ENCODE measurements at regions not wholly inside any gene's neighbourhood (a gene's known extent, or its start where the extent isn't known, plus 50 kb on each side); places are given as distances from the start of the nearest gene placed in this dataset.

- in situ Hi-C loops (cut with MboI; ENCODE audit: low pct_unique_long_range_greater_than_20kb, low sequenced_read_pairs, unreplicated experiment), result no loop called here
- TF ChIP-seq, protein P1, sequence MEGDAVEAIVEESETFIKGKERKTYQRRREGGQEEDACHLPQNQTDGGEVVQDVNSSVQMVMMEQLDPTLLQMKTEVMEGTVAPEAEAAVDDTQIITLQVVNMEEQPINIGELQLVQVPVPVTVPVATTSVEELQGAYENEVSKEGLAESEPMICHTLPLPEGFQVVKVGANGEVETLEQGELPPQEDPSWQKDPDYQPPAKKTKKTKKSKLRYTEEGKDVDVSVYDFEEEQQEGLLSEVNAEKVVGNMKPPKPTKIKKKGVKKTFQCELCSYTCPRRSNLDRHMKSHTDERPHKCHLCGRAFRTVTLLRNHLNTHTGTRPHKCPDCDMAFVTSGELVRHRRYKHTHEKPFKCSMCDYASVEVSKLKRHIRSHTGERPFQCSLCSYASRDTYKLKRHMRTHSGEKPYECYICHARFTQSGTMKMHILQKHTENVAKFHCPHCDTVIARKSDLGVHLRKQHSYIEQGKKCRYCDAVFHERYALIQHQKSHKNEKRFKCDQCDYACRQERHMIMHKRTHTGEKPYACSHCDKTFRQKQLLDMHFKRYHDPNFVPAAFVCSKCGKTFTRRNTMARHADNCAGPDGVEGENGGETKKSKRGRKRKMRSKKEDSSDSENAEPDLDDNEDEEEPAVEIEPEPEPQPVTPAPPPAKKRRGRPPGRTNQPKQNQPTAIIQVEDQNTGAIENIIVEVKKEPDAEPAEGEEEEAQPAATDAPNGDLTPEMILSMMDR (IDR thresholded peaks at IDR 0.05; ENCODE audit: extremely low read depth, insufficient read depth, missing control alignments), result no peak
Observed at GRCh38 chr4:20577702-20578101, 122.6 kb upstream of the PACRGL start.

DNA sequence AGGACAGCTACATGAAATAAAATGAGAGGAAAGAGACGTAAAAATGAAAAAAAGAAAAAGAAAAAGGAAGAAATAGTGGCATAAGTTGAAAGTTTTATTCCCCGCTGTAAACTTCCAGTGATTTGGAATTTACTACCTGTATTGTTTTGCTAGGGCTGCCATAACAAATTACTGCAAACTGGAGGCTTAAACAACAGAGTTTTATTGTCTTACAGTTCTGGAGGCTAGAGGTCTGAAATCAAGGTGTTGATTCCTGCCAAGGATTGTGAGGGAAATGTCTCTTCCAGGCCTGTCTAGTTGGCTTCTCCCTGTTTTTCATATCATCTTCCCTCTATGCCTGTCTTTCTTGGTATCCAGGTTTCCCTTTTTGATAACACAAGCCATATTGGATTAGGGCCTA lies 119.4 kb upstream of the PACRGL start:
- DNase-seq (ENCODE audit: low spot score), result no peak
- TF ChIP-seq, protein P1 (IDR thresholded peaks at IDR 0.05; ENCODE audit: extremely low read depth, insufficient read depth, missing control alignments), result no peak
- in situ Hi-C loops (cut with MboI; ENCODE audit: low pct_unique_long_range_greater_than_20kb, low sequenced_read_pairs, unreplicated experiment), result no loop called here

More at GRCh38 chr4:20577702-20578101, 122.6 kb upstream of the PACRGL start:
- DNase-seq (ENCODE audit: low spot score), result no peak

DNA sequence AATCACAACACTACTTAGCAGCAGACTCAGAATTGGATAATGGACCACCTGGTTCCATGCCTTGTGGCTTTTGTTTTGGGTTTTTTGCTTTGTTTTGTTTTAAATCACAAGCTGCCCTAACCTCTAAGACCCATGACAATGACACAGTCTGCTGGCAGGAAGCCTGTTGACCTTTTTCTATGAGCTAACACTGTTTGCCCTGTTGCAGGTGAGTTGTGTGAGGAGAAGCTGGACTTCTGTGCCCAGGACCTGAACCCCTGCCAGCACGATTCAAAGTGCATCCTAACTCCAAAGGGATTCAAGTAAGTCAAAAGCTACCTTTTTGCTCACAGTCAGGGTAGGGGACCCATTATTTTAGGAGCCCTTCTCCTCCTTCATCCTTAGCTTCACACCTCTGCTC lies 110.8 kb upstream of the PACRGL start:
- in situ Hi-C loops (cut with MboI; ENCODE audit: low pct_unique_long_range_greater_than_20kb, low sequenced_read_pairs, unreplicated experiment), result no loop called here
- TF ChIP-seq, protein P1 (IDR thresholded peaks at IDR 0.05; ENCODE audit: extremely low read depth, insufficient read depth, missing control alignments), result no peak
- no peak for DNase-seq (ENCODE audit: low spot score)

GRCh38 chr4:20590849-20591248 lies 109.4 kb upstream of the PACRGL start:
- TF ChIP-seq, protein P1 (IDR thresholded peaks at IDR 0.05; ENCODE audit: extremely low read depth, insufficient read depth, missing control alignments), result no peak
- in situ Hi-C loops (cut with MboI; ENCODE audit: low pct_unique_long_range_greater_than_20kb, low sequenced_read_pairs, unreplicated experiment), result no loop called here
- DNase-seq (ENCODE audit: low spot score), result no peak

DNA sequence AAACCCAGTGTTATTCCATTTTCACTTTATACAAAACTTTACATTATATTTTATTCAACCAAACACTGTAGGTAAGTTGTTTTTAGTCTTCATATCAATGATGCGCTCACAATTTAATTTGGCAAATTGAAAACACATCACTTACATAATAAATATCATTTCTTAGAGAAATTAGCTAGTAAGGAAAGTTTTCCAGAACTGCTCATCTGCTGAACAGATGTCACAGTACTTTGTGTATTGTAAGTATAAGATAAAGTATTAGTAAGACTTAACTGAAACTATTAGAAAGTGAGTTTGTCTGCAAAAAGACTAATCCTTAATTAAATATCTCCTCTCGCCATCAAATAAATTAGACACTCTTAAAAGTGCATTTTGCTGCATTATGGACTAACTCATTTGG lies 108.7 kb upstream of the PACRGL start:
- DNase-seq (ENCODE audit: low spot score), result no peak
- TF ChIP-seq, protein P1 (IDR thresholded peaks at IDR 0.05; ENCODE audit: extremely low read depth, insufficient read depth, missing control alignments), result no peak
- in situ Hi-C loops (cut with MboI; ENCODE audit: low pct_unique_long_range_greater_than_20kb, low sequenced_read_pairs, unreplicated experiment), result no loop called here

GRCh38 chr4:20592013-20592412 lies 108.2 kb upstream of the PACRGL start:
- in situ Hi-C loops (cut with MboI; ENCODE audit: low pct_unique_long_range_greater_than_20kb, low sequenced_read_pairs, unreplicated experiment), result no loop called here
- no peak for DNase-seq (ENCODE audit: low spot score)
- TF ChIP-seq, protein P1 (IDR thresholded peaks at IDR 0.05; ENCODE audit: extremely low read depth, insufficient read depth, missing control alignments), result no peak

DNA sequence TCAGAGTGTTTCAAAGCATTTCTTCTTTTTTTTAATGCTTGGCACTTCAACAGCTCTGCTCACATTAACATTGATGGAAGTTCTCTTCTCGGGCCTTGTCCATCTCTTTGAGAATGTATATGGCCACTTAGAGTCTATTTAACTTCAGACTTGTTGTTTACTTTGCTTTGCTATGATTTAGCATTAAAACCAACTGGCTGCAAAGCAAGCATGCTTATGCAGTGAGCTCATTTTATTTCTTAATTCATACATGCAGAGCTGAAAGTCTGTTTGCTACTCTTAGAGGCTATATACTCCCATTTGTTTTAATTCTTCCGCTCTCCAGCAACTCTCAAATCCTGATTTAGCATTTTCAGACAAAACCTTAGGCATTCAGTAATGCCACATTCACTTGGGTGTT lies 107.6 kb upstream of the PACRGL start:
- in situ Hi-C loops (cut with MboI; ENCODE audit: low pct_unique_long_range_greater_than_20kb, low sequenced_read_pairs, unreplicated experiment), result no loop called here
- DNase-seq (ENCODE audit: low spot score), result no peak
- TF ChIP-seq, protein P1 (IDR thresholded peaks at IDR 0.05; ENCODE audit: extremely low read depth, insufficient read depth, missing control alignments), result no peak

All from GM13977 (cell line).